Fibroblast of peridontal ligament (primary cell): ENCODE measurements at regions not wholly inside any gene's neighbourhood (a gene's known extent, or its start where the extent isn't known, plus 50 kb on each side); places are given as distances from the start of the nearest gene placed in this dataset.
"Not testable (repeated sequence)": the region's sequence is repeated elsewhere in the genome, so short reads cannot be mapped to it uniquely, and the experiment has no call there.

Experiments used
- DNase-seq: peaks from one replicate; pipeline ENCODE4 v3.0.0-alpha.2; 2010; ENCODE audit errors: extremely low read depth

DNA sequence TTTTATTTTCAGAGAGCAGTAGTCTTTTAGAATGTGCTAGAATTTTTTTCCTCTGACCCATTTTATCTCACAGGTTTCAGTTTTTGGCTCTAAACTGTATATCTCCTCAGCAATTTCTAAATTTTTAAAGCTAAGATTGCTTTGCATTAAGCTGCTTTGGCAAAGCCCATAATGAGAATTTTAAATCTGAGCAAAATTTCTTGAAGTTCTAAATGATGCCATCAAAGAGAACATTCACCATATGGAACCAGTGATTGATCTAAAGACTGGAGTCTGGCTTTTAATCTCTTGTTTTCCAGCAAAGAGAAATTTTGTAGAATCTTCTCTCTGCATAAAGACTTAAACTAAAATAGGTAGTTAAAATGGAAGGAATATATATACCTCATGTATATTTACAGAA lies 313.6 kb downstream of the TBC1D32 start:
- no peak for DNase-seq

DNA sequence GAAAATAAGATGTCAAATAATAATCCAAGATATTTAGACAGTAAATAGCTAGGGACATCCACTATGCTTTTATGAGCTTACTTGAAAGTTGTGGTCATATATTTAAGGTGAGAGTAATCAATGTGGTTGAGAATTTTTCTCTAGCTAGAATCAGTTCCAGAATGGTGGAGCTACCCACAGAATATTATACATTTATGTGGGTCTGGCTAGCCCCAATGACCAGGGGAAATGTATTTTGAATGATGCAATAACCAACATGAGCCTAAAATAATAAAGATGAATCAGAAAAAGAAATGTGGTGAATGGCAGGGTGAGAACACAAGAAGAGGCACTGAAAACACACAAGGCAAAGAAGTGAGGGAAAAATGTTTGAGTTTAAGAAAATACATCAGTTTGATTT lies 325.7 kb downstream of the TBC1D32 start:
- no peak for DNase-seq

DNA sequence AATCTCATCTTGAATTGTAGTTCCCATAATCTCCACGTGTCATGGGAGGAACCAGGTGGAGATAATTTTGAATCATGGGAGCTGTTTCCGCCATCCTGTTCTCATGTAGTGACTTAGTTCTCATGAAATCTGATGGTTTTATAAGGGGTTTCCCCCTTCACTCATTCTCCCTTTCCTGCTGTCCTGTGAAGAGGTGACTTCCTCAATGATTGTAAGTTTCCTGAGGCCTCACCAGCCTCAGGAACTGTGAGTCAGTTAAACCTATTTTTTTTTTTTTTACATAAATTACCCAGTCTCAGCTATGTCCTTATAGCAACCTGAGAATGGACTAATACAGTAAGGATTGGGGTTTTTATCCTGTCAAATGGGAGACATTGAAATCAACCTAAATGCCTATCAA lies 328.3 kb downstream of the TBC1D32 start:
- DNase-seq = no peak

DNA sequence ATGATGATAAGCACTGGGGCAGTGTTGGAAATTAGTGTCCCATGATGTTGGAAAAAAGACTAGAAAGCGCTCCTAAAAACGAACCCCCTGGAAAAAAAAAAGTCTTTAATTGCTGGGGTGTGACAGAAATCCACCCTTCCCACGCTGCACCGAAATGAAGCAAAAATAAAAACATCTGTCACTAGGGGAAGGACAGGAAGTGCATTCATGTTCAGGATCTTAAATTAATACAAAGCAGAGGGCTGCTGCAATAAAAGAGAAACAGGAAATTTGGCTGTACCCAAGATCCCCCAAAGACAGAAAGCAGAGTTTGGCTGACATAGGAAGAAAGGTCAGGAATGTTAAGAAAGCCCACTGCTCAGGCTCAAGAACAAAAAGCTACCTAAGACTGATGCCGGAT lies 333.9 kb downstream of the TBC1D32 start:
- DNase-seq = no peak

DNA sequence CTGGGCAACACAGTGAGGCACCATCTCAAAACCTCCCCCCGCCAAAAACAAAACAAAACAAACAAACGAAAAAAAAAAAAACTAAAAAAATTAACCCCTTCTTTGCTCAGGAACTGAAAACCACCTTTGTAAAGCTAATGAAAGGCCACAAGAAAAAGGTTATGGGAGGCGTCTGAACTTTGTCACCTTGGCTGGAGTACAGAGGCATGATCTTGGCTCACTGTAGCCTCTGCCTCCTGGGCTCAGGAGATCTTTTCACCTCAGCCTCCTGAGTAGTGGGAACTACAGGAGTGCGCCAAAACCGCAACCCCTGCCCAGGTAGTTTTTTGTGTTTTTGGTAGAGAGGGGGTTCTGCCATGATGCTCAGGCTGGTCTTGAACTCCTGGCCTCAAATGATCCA lies 337.9 kb downstream of the TBC1D32 start:
- no peak for DNase-seq

DNA sequence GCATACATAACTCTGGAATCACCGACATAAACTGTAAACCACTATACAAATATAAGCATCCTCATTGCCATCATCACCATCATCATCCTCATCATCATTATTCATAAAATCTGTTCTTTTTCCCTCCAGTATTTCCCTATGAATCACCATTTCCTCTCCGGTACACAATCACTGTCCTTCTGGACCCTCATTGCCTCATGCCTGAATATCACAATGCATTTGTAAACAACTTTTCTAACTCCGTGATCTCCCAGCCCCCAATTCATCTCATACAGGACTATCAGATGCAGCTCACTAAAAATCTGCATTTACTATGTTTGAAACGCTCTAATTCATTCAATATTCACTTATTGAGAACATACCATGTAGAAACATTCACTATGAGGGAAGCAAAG lies 339.7 kb downstream of the TBC1D32 start:
- DNase-seq = no peak

DNA sequence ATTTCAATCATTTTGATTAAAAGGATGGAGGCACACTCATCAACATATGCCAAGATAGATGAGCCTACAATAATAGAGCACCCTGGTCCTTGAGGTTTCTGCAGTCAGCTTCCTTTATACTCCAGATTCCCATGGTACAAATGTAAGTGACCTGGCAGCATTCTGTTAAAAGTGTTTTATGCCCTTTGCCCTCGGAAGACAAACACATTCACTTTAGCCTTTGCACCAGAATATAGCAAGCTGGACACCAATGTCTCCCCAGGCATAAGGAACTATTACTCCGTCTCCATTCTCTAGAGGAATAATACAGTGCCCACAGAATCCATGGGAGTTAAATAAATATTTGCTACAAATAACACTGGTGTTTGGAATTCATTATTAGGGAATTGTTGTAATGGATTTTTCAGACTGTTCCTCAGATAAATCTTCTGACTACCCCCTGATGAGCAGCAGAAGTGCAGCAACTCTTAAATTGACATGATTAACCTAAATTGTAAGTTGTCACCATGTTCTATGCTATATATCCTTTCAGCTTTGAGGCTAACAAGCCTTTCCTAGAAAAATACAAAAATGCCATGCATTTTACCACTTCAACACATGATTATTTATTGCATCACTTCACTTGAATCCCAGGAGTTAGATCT lies 340.2 kb downstream of the TBC1D32 start:
- DNase-seq = no peak

DNA sequence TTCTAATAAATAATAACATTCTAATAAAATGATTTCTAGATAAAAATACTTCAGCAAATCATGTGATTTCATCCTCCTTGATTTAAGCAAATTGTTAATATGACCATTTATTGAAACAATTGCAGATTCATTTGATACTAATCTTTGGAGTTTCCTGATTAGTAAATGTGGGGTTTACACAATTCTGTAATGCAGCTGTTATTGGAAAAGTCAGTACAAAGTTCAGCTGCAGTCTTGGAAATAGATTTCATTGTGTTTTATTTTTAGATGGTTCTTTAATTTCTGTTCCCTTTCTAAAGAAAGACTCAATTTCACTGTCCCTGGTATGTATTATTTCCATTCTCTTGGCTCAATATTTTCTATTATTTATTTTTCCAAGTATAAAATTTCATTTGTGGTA lies 342.0 kb downstream of the TBC1D32 start:
- DNase-seq = no peak

DNA sequence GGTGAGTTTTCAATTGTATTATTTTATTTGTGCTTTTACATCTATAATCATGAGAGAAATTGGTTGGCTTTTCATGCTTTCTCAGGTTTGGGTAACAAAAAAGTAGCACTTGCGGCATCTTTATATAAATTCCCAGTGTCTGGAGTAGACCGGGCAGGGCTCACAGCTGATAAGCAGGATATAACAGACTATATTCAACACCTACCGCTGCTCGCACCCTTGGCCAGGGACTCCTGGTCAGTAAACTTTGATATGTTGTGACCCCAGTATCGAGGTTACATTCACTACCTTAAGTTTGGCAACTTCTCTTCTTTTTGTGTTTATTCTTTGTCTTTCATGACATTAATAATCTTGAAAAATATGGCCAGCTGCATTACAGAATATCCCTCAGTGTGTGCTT lies 343.4 kb downstream of the TBC1D32 start:
- DNase-seq = no peak

DNA sequence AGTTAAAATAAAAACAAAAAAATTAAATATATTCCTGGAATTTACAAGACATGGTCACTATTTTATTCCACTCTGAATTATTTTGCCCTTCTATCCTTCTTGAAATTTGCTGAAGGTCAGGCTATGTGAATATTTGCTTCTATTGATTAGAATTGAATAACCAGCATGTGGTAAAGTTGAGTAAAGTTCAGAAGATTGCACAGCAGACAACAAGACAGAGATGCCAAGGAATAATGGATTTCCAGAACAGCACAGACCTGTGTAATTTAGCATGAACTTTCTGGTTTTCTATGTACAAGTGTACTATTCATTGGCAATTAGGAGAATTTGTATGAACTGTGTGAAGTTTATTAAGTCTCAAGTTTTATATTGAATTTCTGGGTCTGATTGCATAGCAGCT lies 352.4 kb downstream of the TBC1D32 start:
- DNase-seq = no peak

DNA sequence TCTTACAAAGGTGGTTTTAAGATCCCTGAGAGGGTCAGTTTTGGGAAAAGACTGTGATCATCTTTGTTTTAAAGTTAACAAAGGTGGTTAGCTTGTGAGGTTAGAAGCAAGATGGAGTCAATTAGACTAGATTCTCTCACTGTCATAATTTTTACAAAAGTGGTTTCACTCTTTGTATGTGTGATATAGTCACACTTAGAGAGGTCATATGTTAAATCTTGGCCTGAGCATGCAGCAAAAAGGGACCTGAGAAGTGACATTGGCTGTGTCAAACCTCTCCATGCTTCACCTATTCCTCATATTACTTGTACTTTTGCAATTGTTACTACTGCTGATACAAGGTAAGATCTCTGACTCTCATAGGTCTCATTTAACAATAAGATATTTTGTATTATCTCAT lies 368.0 kb downstream of the TBC1D32 start:
- no peak for DNase-seq

DNA sequence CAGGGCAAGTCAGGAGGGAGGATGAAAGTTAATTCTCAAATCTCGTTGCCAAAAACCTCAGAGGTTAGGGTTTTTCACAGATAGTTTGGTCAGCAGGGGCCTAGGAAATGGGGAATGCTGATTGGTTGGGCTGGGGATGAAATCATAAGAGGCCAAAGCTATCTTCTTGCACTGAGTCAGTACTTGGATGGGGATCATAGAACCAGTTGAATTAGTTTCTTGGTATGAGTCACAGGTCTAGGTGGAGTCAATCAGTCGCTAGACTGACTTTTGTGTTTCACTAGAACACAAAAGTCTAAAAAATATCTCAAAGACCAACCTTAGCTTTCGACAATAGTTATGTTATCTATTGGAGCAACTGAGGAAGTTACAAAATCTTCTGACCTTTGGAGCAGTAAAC lies 368.5 kb downstream of the TBC1D32 start:
- DNase-seq = no peak

DNA sequence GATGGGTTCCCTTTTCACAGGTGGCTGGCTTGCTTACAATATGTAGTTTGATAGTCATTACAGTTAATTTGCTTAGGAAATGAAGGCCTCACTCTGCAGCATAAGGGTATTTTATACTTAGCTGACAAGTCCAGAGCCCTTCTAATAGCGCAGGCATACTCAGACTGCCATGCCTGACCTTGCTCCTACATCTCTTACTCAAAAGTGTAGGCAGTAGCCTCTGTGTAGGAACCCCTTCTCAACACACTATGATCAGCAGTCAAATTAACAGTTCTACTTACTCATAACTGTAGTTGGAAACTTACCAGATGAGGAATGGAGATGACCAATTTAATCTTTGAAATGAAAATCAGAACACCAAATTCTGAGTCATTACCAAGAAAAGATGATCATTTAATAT lies 373.5 kb downstream of the TBC1D32 start:
- no peak for DNase-seq

DNA sequence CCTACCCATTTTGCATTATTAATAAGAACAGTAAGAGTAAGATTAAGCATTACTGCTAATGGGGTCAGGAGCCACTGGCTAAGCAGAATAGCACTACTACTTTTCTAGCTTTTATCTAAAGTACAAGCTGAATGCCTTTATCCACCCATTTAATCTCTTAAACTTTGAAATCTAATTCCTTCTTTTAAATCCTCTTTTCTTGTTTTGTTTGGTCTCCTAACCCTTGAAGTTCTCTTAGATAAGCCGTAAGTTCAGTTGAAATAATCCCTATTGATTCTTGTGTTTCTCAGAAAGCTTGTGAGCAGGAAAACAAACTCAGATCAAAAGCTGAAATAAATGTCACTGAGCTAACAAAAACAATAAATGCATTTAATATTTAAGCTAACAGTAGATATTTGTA lies 380.2 kb downstream of the TBC1D32 start:
- no peak for DNase-seq

DNA sequence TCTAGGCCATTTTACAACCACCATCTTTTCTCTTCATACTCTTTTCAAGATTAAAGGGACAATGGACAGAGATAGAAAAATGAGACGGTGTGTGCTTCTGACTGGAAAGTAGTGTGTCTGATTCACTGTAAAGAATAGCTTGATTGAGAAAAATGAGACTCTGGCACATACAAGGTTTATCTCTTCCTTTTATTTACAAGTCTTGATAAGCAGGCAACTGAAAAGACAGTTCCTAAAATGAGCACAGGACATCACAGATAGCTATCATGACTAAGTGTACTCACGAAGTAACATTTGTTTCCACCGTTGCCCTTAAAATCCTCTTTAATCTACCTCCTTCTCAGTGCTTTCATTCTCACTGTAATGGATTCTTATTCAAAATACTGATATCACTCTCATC lies 383.0 kb downstream of the TBC1D32 start:
- DNase-seq = no peak

DNA sequence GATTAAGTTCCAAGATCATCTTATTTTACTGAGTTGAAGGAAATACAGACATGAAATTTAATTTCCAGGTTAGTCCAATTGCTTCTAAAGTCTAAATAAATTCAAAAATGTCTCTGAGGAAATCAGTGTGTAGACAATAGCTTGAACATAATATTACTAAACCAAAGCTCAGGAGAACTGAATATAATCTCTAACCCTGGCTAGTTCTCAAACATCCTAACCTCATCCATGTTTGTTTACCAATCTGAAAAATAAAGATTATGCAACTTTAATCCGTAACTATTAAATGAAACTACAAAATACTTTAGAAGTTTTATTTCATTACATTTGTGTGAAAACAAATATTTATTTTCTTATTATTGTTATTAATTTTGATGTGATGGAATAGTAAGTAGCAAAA lies 387.2 kb downstream of the TBC1D32 start:
- no peak for DNase-seq

DNA sequence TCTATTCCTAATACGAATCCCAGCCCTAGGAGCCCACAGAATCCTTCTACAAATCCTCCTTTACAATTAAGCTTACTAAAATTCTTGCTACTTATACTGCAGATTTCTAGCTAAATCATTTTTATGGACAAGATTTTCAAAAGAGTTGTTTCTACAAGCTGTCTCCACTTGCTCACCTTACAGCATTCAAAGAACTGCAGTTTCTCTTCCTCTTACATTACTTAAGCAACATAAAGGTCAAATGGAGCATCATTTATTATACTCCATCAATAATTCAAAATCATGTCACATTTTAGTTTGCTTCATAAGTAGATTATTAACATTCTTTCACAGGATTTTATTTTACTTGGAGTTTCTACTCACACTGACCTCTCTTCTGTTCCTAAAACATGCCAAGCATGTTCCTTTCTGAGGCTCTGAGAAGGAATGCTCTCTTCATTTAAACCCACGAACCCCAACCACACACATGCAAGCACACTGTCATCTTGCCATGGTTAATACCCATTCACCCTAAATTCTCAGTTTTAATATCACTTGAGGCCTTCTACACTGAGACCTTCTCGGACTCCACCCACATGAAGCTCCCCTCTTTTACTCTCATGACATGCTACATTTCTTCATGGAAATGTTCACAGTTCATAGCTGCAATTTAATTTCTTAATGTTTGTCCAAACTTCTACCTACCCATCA lies 388.2 kb downstream of the TBC1D32 start:
- no peak for DNase-seq

DNA sequence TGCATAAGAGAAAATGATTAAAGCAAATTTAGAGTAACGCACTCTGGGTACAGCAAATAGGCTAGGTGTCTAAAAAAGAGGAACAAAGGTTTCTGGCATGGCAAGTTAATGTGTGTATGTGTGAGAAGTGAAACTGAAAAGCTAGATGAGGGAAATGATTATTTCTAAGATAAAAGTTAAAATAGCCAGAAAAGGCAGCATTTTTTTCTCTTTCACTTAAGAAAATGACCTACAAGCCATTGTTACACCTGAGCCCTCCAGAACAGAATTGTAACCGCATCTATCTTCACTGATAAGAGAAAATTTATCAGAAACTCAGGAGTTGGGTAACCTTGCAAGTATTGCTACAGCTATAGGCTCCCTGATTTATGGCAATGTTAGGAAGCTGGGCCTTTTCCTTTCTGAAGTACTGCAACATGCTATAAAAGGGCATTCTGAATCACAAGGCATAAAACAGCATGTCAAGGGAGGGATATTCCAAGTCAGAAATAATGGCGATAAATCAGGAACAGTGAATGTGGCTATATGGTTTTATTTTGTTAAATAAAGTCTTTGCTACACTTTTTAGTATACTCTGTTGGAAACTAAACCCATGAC lies 395.3 kb downstream of the TBC1D32 start:
- no peak for DNase-seq

DNA sequence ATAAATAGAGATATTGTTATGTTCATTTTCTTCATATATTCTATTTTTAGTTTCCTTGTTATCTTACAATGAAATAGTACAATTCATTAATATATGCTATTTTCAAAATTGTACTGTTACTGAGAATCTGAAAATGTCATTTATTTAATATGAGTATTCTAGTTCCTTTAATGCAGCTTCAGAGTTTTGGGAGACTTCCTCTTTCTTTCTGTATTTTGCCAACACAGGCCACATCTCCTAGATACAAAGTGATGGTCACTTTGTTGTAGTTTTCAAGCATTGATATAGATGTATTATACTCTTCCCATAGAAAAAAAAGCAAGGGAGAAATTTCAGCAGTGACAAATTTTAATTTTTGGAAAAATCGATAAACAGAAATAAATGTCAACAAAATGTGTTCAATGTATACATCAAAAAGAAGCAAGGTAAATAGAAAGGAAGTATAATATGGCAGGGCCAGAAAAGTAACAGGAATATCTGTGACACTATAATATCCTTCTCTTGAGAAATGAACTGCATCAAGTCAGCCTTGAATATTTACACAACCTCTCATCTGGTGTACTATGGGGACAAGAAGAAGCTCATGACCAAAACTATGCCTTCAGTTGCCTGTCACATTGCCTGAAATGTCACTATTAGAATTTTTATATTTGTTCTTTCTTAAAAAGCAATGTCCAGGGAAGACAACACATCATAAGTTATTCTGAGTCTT lies 396.0 kb downstream of the TBC1D32 start:
- DNase-seq = no peak

DNA sequence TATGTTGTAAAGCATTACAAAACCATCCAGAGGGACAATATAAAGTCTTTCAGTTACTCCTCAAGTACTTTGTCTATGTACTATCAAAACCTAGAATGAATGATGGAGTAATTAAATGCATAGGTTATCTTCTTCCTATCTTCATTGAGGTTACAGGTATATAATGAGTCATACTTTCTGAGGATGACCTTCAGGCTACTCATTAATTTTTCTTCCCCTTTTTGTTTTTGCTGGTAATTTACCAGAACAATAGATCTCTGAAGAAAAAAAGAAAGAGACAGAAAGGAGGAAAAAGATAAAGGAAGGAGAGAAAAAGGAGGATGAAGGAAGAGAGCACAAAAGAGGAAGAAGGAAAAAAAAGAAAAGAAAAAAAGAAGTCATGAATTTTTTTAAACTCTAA lies 398.4 kb downstream of the TBC1D32 start:
- DNase-seq = no peak

DNA sequence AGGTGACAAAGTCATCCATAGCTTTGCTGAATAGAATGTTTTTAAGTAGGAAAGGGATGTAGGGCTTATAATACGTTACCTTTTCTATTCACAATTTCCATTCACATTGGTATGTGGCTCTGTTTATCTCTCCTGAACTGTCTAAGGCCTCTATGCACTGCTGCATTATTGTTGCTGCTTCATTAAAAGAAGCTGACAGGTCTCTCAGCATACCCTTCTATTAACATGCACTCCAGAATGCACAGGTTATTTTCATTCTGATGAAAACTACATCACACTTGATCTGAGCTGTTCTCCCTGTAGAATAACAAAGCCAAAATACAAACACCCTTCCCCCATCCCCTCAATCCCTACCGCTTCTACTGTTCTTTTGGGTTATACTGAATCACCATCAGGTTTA lies 399.3 kb downstream of the TBC1D32 start:
- DNase-seq = no peak

DNA sequence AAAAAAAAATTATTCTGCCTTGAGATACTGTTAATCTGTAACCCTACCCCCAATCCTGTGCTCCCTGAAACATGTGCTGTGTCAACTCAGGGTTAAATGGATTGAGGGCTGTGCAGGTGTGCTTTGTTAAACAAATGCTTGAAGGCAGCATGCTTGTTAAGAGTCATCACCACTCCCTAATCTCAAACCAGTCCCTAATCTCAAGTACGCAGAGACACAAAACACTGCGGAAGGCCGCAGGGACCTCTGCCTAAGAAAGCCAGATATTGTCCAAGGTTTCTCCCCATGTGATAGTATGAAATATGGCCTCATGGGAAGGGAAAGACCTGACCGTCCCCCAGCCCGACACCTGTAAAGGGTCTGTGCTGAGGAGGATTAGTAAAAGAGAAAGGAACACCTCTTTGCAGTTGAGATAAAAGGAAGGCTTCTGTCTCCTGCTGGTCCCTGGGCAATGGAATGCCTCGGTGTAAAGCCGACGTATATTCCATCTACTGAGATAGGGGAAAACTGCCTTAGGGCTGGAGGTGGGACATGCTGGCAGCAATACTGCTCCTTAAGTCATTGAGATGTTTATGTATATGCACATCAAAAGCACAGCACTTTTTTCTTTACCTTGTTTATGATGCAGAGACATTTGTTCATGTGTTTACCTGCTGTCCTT lies 402.6 kb downstream of the TBC1D32 start:
- DNase-seq = not testable (repeated sequence)
